HG02973 (cell line): ENCODE measurements at regions not wholly inside any gene's neighbourhood (a gene's known extent, or its start where the extent isn't known, plus 50 kb on each side); places are given as distances from the start of the nearest gene placed in this dataset.
"Not testable (repeated sequence)": the region's sequence is repeated elsewhere in the genome, so short reads cannot be mapped to it uniquely, and the experiment has no call there.

Experiments
- ATAC-seq: cut with Tn5 transposase; IDR thresholded peaks from one replicate; pipeline ENCODE4 v1.9.1; 2021; ENCODE audit warnings: moderate library complexity; ENCODE audit not compliant: unreplicated experiment

DNA sequence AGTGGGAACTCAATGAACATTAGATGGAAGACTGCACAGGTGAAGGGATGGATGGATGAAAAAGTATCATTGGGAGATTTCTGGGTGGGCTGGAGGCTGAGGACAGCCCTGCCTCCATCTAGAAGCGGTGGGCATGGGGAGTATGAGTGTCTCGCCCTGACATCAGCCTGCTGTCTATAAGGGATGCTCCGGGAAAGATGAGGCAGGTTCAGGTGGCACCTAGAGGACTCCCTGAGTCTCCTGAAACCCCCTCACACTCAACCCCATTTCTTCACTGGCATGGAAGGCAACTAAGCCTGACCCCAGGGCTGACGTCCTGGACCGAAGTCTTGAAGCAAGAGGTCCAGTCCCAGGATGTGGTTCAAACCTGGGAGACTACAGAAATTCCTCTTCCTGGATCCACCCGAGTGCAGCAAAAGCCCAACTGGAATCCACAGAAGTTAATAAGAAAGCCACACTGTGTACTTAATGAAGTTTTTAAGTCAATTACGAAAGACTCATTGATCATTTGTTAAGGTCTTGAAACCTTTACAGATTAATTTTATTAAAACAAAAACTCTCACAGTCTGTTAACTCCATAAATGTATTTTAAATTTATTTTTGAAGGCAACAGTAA is 238.8 kb downstream of the EMX2 start:
- ATAC-seq, result no peak

DNA sequence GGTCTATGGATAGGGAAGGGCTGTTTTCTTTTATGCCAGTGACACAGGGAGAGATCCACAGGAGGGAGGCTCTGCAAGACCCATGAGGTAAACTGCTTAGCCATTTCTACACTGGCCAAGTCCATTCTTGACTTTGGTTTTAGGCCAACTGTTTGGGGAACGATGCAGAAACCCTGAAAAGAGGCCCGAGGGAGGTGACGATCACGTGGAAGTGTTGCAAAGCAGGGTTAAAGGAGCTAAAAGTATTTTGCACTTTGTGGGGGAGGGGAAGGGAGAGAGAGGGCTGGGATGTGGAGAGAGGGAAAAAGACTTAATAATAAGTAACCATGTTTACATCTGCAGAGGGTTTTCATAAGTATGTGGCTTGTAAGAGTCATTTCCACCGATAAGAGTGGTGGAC is 239.7 kb downstream of the EMX2 start:
- no peak for ATAC-seq

DNA sequence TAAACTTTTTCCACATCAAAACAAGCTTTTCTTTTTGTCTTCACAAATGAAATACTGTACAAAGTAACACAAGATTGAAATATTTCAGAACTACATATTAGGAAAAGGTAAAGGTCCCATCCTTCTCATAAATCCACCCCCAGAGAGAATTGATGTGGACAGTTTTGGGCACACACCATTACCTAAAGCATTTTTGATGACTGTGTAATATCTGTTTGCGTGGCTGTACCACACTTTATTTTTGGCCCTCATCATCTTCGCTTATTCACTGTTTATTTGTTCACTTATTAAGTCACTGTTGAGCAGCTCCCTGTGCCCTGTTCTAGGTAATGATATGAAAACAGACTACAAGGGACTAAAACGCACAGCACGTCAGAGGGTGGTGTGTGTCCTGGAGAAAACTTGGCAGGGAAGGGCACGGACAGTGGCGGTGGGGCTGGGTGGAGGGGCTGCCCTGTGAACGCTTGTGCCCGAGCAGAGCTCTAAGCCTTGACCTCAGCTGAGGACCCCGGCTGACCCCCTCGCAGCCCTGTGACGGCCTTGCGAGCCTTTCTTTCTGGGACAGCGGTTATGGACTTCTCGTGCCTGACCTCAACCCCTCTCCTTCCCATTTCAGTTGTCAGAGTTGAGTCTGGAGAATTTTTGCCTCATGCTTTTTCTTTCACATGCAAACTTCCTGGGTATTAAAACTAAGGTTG is 241.3 kb downstream of the EMX2 start:
- no peak for ATAC-seq

DNA sequence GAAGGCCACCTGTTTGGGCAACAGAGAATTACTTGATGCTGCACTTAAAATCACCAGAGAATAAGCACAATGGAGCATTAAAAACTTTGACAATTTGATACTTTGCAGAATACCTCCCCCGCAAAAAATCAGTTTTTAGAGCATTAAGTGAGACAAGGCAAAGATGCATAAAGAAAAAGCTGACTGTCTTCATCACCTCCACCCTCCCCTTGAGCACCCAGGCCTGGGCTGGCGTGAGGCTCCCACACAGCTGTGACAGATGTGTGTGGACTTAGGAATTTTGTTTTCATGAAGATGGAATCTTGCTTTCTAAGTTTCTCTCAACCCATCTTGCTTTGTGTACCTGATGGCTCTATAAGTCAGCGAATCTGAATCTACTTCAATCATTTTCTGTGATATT is 242.2 kb downstream of the EMX2 start:
- ATAC-seq, result no peak

DNA sequence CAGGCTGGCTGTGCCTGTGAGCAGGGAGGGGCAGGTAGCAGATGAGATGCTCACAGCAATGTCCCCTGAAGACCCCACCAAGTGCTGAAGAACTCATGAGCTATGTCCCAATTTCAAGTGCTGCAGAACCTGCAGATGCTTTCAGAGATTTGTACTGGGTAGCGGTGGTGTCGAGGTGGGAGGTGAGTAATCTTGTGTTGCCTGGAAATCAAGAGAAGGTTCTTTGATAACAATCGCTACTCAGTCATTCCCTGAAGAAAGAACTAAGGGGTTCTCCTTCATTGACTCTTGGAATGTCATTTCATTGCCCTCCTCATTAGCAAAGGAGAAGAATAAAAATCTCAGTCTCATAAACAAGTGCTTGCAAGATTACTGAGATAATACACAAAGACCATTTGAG is 246.4 kb downstream of the EMX2 start:
- no peak for ATAC-seq

DNA sequence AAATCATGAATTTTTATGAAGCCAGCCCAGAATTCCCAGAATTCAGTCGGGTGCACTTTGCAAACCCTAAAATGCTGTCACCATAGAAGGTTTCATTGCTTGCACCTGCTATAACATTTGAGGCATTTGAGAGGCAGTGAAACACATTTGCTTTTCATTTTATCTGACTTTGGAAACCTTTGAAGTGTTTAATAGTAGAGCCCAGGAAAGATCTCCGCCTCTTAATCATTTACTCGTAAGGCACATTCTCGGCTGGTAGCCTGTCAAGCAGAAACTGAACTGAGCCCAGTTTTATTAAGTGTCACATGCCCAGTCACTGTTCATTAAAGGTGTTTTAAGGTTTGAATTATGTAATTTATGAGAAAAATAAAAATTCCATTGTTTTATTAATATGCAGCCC is 247.6 kb downstream of the EMX2 start:
- ATAC-seq, result no peak

DNA sequence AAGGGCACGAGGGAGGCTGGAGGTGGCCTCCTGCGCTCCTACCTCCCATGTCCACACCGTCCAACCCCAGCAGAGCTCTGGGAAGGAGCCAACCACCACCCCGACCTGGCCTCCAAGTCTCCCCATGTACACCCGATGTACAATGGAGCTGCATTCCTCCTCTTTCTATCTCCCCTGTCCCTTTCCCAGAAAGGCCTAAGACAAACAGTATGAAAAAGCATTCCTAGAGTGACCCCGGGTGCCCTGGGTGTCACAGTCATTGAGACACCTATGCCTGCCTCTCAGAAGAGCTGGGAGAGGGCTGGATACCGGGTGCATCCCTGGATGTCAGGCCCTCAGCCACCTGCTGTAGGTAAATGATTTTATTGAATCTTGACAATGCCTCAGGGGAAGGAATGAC is 248.1 kb downstream of the EMX2 start:
- ATAC-seq, result no peak

DNA sequence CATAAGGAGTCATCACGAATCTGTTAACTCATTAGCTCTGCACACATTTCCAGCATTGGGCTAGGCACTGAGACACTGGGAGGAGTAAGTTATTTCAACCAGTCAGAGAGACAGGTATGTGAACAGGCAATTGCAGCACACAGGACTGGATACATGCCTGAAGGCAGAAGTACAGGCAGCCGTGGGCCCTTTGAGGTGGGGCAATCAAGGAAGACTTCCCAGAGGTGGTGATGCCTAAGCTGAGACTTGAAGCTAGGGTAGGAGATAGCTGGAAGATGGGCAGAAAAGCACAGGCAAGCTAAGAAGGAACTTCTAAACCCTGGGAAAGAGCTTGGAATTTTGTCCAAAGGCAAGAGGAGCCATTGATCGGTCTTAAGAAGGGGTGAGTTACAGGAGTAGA is 249.7 kb downstream of the EMX2 start:
- no peak for ATAC-seq

DNA sequence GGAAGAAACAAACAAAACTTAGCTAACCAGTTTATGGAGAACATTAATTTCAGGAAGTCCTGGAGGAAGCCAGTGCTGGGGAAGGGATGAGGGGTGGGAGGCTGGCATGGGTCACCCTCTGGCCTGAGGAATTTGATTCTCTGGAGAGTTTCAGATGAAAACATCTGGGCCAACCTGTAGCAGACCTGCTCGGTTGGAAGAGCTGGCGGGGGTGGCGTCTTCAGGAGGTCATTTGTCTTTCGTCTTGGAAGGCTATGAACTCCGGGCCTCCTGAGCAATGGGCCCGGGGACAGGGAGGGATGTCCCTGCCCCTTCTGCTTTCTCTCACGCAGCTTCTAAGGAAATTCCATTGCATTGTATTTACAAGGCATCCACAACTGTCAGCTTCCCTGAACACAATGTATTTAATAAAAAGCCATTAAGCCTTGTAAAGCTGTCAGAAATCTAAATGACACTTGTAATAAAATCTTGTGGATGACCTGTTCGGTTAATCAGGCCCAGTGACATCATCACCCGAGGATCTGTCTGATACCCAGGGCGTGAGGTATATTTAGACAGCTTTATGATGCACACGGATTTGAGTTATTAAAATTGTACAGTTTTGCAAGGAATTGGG is 250.5 kb downstream of the RAB11FIP2 start:
- ATAC-seq, result no peak

DNA sequence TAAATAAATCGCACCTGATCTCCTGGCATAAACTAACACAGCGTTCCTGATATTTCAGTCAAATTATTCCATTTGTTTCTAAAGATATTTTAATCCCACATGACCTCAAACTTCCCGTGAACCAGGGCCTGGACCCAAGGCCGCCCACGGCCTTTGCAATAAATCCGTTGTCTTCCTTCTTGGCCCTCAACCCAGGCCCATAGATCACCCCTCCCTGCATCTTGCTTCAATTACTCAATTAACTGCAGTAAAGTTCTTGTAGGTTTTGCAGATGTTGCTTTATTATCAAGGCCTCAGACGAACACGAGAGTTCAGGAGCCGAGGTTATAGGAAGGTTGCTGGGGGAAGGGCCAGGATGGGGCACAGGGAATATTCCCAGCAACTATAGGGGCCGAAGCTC is 249.4 kb downstream of the RAB11FIP2 start:
- no peak for ATAC-seq

DNA sequence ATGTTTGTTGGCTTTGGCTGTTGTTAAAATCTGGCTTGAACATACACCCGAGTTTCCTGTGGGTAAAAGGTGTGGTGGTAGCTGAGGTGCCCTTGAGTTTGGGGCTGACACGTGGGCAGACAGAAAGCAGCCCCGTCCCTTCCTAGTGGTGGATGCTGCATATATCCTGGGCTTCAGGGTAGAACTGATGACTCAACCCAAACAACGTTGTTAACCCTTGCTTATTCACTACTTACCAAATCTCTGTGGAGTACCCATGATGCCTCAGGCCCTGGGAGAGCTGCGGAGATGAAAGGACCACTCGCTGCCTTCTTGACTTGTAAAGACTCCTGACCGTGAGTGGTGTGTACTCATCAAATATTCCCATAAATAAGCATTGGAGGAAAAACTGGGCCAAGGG is 245.1 kb downstream of the RAB11FIP2 start:
- no peak for ATAC-seq

DNA sequence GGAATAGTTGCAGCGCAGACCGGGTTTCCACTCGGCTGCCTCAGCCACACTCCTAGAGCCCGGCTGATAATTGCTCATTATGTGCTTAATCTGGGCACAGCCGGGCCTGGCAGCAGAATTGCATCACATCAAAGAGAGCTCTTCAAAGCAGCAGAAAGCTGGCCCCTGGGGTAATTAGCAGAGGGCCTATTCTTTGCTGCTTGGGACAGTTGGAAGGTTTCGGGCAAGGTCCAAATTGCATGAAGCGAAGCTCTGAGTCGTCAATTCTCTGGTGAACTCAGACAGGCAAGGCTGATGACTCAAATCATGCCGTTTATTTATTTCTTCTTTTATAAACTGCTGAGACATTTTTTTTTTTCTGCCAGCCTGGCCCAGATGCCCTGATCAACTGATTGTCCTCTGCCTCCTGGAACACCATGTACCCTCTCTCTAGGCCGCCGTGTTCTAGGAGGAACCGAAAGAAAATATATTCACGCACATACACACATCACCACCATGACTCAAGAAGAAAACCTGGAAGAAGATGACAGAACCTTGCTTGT is 242.2 kb downstream of the RAB11FIP2 start:
- ATAC-seq, result no peak

DNA sequence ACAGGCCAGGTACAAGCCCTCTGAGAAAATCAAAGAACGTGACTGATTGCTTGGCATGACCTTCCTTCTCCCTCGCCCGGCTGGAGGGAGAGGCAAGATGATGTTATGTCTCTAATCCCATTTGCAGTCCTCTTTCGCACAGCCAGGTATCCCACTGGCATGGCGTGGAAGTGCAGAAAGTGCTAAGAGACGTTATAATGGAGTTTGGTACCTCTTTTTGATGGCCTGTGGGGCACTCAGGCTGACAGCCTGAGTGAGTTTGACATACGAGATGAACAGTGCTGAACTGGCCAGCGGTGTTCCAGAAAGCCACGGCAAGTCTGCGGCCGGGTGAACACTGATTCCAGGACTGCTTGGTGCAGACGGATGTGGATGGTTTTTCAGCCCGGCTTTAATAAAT is 241.6 kb downstream of the RAB11FIP2 start:
- no peak for ATAC-seq

DNA sequence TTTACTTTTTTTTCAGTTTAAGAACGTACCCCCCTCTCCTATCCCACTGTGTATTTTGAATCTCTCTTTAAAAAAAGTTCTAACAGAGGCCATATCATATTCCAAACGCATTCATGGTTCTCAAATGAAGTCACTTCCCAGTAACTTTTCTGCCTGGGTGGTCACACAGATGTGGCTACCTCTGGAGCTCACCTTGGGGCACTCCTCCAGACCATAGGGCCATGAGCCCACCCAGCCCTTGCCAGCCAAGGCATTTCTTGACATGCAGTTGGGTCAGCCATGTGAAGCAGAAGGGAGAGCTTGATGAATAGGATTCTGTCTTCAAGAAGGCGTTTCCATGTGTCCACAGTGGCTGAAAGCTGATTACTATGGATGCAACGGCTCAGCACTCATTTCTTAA is 239.3 kb downstream of the RAB11FIP2 start:
- no peak for ATAC-seq

DNA sequence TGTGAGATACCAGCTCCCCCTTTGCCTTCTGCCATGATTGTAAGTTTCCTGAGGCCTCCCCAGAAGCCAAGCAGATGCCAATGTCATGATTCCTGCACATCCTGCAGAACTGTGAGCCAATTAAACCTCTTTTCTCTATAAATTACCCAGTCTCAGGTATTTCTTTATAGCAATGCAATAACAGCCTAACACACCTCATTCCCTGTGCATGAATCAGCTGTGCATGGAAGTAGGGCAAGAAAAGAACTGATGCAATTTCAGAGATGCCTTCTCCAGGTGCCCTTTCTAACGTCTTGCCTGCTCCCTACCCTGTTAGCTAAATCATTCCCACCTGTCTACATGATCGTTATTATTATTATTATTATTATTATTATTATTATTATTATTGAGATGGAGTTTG is 230.9 kb downstream of the RAB11FIP2 start:
- ATAC-seq, result not testable (repeated sequence)

DNA sequence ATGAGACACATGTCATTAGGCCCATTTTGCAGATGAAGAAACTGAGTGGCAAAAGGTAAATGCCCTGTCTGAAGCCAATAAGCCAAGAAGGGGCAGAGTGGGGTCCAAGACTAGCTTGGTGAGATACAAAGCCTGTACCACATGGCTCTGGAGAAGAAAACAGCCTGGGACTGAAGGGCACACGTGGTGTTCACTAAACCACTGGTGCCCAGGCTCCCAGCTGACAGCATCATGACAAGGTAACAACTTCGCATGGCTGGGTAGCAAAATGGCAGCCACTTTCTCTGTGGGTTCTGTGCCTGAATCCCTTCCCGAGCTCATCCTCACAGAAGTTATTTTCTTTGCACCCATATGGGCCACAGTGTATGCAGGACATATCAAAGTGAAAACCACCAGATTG is 229.6 kb downstream of the RAB11FIP2 start:
- ATAC-seq, result no peak

DNA sequence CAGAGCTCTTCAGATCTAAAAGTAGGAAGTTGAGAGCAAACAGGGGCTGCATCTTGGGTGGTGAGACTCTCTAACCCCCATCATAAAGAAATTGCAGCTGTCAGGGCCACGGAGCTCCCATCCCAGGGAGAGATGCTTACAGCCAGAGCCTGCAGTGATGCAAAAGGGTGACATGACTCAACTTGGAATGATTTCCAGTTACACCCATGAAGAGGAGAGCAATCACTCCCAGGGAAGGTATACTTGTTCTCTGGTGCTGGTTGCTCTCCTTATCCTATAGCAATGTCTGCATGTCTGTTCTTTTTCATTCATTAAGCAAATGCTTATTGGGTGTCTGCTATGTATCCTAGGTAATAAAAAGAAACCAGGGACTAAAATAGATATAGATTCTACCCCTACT is 228.0 kb downstream of the RAB11FIP2 start:
- no peak for ATAC-seq

DNA sequence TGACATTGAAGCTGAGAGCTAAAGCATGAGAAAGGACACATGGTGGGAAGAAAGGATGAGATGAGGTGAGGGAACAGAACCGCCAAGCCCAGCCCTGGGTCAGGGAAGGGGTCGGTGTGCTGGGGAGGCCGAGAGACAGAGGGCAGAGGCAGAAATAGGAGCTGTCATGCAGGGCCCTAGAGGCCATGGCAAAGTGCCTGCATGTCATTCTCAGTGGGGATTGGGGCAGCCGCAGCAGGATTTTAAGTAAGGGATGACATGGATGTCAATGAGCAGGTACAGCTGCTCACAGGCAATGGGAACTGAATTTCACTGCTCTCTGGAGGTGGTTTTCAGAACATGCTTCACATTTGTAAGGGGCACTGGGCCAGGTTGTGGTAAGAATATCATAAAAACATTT is 227.4 kb downstream of the RAB11FIP2 start:
- ATAC-seq, result no peak

DNA sequence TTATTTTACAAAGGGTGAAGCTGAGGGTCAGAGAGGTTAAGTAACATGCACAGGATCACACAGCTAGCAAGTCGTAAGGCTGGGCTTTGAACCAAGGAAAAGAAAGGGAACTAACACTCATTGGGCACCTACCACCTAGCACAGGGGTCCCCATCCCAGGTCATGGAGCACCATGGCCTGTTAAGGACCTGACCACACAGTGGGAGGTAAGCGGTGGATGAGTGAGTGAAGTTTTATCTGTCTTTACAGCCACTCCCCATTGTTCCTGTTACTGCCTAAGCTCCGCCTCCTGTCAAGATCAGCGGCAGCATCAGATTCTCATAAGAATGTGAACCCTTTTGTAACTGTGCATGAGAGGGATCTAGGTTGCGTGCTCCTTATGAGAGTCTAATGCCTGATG is 222.8 kb downstream of the RAB11FIP2 start:
- no peak for ATAC-seq

DNA sequence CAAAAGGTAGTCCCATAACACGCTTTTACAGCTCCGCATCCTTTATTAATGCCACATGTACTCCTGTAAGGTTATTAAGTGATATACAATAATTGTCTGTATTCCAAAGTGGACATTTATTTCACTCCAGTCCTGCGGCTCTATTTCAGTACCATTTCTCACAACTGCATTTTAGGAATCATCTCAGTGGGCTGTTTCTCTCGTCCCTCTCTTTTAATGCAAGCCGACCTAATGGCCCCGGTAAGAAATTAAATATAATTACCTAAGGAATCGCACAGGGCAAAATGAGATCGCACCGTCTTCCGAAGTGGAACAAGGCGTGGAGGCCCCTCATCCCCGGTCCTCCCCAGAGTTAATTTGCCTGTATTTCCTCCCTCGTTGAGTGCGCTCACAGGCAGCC is 216.5 kb downstream of the RAB11FIP2 start:
- ATAC-seq, result no peak

DNA sequence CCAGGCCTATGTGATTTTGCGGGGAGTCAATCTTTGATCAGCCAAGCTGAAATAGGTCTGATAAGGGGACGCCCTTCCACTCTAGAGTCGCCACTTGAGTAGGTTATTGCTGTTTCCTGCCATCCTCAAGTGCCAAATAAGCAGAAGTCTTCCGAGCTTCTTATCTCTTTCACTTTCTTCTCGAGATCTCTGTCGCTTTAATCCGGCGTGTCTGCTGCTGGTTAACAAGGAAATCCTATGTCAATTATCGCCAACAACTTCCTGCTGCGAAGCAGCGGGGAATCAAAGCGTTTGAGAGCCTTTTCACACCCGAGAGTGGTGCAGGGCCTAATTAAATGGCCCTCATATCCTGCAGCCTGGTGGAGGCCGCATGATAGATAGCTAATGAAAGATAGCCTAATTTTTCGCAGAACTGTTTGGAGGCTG is 215.9 kb downstream of the RAB11FIP2 start:
- peak; percentile 58 for ATAC-seq
